ENCODE measurements at regions not wholly inside any gene's neighbourhood (a gene's known extent, or its start where the extent isn't known, plus 50 kb on each side); places are given as distances from the start of the nearest gene placed in this dataset.

- ChIA-PET CTCF (no interaction called here), POLR2A (no interaction called here)
- no peak for DNase-seq (ENCODE audit: extremely low spot score)
- TF ChIP-seq CTCF (IDR thresholded peaks at IDR 0.05; ENCODE audit: control extremely low read depth, extremely low read depth, low read depth, missing control alignments): no peak
Observed at GRCh38 chr21:21813934-21814333, 815.7 kb downstream of the NCAM2 start.

- CTCF ChIA-PET: no interaction called here
- POLR2A ChIA-PET: no interaction called here
- DNase-seq (ENCODE audit: extremely low spot score): no peak
- no peak for TF ChIP-seq CTCF (IDR thresholded peaks at IDR 0.05; ENCODE audit: control extremely low read depth, extremely low read depth, low read depth, missing control alignments)
Observed at GRCh38 chr21:21816778-21817177, 818.6 kb downstream of the NCAM2 start.

GRCh38 chr21:21818898-21819297, 820.7 kb downstream of the NCAM2 start:
- no peak for DNase-seq (ENCODE audit: extremely low spot score)
- TF ChIP-seq CTCF (IDR thresholded peaks at IDR 0.05; ENCODE audit: control extremely low read depth, extremely low read depth, low read depth, missing control alignments): no peak
- ChIA-PET CTCF (no interaction called here), POLR2A (no interaction called here)

DNA sequence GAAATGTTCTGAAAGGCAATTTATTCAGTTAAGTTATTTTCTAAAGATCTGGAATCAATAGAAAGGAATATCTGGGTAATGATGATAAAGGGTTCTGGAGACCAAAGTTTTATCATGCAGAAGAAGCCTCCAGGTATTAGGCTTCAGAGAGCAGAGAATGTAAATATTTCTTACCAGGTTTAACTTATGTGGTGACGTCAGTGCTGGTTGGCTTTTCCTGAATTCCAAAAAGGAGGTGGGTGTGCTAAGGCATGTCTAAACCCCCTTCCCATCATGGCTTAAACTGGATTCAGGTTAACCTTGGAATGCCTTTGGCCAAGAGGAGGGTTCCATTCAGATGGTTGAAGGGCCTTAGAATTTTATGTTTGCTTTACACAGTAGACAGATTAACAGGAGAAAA, 829.9 kb downstream of the NCAM2 start:
- TF ChIP-seq CTCF (IDR thresholded peaks at IDR 0.05; ENCODE audit: control extremely low read depth, extremely low read depth, low read depth, missing control alignments): no peak
- POLR2A ChIA-PET: no interaction called here
- CTCF ChIA-PET: no interaction called here
- DNase-seq (ENCODE audit: extremely low spot score): no peak

GRCh38 chr21:21831036-21831435, 832.8 kb downstream of the NCAM2 start:
- POLR2A ChIA-PET: no interaction called here
- no peak for DNase-seq (ENCODE audit: extremely low spot score)
- no peak for TF ChIP-seq CTCF (IDR thresholded peaks at IDR 0.05; ENCODE audit: control extremely low read depth, extremely low read depth, low read depth, missing control alignments)
- CTCF ChIA-PET: no interaction called here

DNA sequence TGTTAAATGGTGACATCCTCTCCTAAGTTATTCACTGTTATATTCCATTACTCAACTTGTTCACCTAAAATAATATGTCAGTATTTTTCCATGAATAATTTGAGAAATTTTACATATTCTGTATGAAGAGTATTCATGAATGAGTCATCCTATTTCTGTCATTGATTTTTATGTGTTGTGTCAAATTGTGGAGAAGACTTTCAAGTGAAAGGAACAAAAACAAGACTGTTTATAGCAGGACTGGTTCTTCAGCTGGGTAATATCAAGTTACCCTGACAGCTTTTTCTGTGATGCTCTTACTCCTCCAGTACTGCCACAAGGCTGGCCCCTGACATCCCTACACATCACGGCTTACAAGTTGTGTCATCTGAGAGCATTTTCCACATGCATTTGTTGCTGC, 847.7 kb downstream of the NCAM2 start:
- POLR2A ChIA-PET: no interaction called here
- CTCF ChIA-PET: no interaction called here

More for the DNA sequence above, 847.7 kb downstream of the NCAM2 start:
- no peak for TF ChIP-seq CTCF (IDR thresholded peaks at IDR 0.05; ENCODE audit: control extremely low read depth, extremely low read depth, low read depth, missing control alignments)
- no peak for DNase-seq (ENCODE audit: extremely low spot score)
